ENCODE measurements at regions not wholly inside any gene's neighbourhood (a gene's known extent, or its start where the extent isn't known, plus 50 kb on each side); places are given as distances from the start of the nearest gene placed in this dataset.

GRCh38 chr5:174307031-174307408 lies 261.5 kb downstream of the NSG2 start:
- Histone ChIP-seq H3K9ac (ENCODE audit: low read depth in 1 of 2, low read length in 2 of 2) (no peak overlapping the region), H3K27me3 (ENCODE audit: control insufficient read depth in 4 of 4, insufficient read depth in 4 of 4, low read length in 3 of 4) (peaks cover 0 to 4% (median 0%) of the 10 kb centered on the region in 4 donors), H3K4me1 (ENCODE audit: control insufficient read depth in 4 of 4, insufficient read depth in 4 of 4, low read length in 3 of 4) (peaks cover 0 to 3% (median 0%) of the 10 kb centered on the region in 4 donors), H3K36me3 (ENCODE audit: control insufficient read depth in 4 of 4, insufficient read depth in 3 of 4, low read depth in 1 of 4, low read length in 3 of 4) (no peaks in the 10 kb centered on the region), H3K4me3 (ENCODE audit: low read depth in 1 of 3, low read length in 3 of 3) (no peak overlapping the region), H3K27ac (ENCODE audit: low read depth in 1 of 2, low read length in 2 of 2) (no peak overlapping the region), H3K9me3 (ENCODE audit: control insufficient read depth in 4 of 4, low read length in 3 of 4) (no peaks in the 10 kb centered on the region)
- TF ChIP-seq CTCF (IDR thresholded peaks at IDR 0.05; ENCODE audit: low read depth, low read length, missing input control): no peak
- TF ChIP-seq NR2F2 (IDR thresholded peaks at IDR 0.05): no peak
- no peak for TF ChIP-seq HNF4A (conservative IDR thresholded peaks at IDR 0.05)
- no peak for TF ChIP-seq MAX (IDR thresholded peaks at IDR 0.05)
- TF ChIP-seq EGR1 (IDR thresholded peaks at IDR 0.05; ENCODE audit: low read depth in 2 of 2): no peak
- TF ChIP-seq FOXA2 (IDR thresholded peaks at IDR 0.05): no peak
- TF ChIP-seq RXRA (IDR thresholded peaks at IDR 0.05): no peak
- no peak for TF ChIP-seq ZBTB33 (IDR thresholded peaks at IDR 0.05)
- no peak for TF ChIP-seq FOXA1 (IDR thresholded peaks at IDR 0.05)
- no peak for TF ChIP-seq GABPA (IDR thresholded peaks at IDR 0.05 in 1 of 2, conservative IDR thresholded peaks at IDR 0.05 in 1 of 2)
- TF ChIP-seq SP1 (IDR thresholded peaks at IDR 0.05): no peak
- no peak for TF ChIP-seq JUND (IDR thresholded peaks at IDR 0.05)
- WGBS: 61% methylated on average over 11 of the region's 11 CpGs
- no peak for DNase-seq (ENCODE audit: low spot score)

GRCh38 chr5:174307656-174308271 lies 262.3 kb downstream of the NSG2 start:
- peaks cover 0 to 3% (median 0%) of the 10 kb centered on the region in 4 donors for H3K4me1 ChIP-seq (ENCODE audit: control insufficient read depth in 4 of 4, insufficient read depth in 4 of 4, low read length in 3 of 4)
- peak; percentile 28 for DNase-seq (ENCODE audit: low spot score)
- no peaks in the 10 kb centered on the region for H3K36me3 ChIP-seq (ENCODE audit: control insufficient read depth in 4 of 4, insufficient read depth in 3 of 4, low read depth in 1 of 4, low read length in 3 of 4)
- H3K9me3 ChIP-seq (ENCODE audit: control insufficient read depth in 4 of 4, low read length in 3 of 4): no peaks in the 10 kb centered on the region
- no peak overlapping the region for H3K9ac ChIP-seq (ENCODE audit: low read depth in 1 of 2, low read length in 2 of 2)
- no peak overlapping the region for H3K27ac ChIP-seq (ENCODE audit: low read depth in 1 of 2, low read length in 2 of 2)
- no peak overlapping the region for H3K4me3 ChIP-seq (ENCODE audit: low read depth in 1 of 3, low read length in 3 of 3)
- no peak for TF ChIP-seq FOXA2 (IDR thresholded peaks at IDR 0.05)
- peaks cover 0 to 4% (median 0%) of the 10 kb centered on the region in 4 donors for H3K27me3 ChIP-seq (ENCODE audit: control insufficient read depth in 4 of 4, insufficient read depth in 4 of 4, low read length in 3 of 4)
- WGBS: 76% methylated on average over 12 of the region's 12 CpGs

GRCh38 chr5:174309131-174309795 lies 263.8 kb downstream of the NSG2 start:
- H3K27me3 ChIP-seq (ENCODE audit: control insufficient read depth in 4 of 4, insufficient read depth in 4 of 4, low read length in 3 of 4): peaks cover 0 to 4% (median 0%) of the 10 kb centered on the region in 4 donors
- 84% methylated on average over 14 of the region's 14 CpGs for WGBS
- no peaks in the 10 kb centered on the region for H3K9me3 ChIP-seq (ENCODE audit: control insufficient read depth in 4 of 4, low read length in 3 of 4)
- H3K4me3 ChIP-seq (ENCODE audit: low read depth in 1 of 3, low read length in 3 of 3): no peak overlapping the region
- H3K4me1 ChIP-seq (ENCODE audit: control insufficient read depth in 4 of 4, insufficient read depth in 4 of 4, low read length in 3 of 4): peaks cover 0 to 3% (median 0%) of the 10 kb centered on the region in 4 donors
- no peak overlapping the region for H3K27ac ChIP-seq (ENCODE audit: low read depth in 1 of 2, low read length in 2 of 2)
- H3K36me3 ChIP-seq (ENCODE audit: control insufficient read depth in 4 of 4, insufficient read depth in 3 of 4, low read depth in 1 of 4, low read length in 3 of 4): no peaks in the 10 kb centered on the region
- TF ChIP-seq GABPA (IDR thresholded peaks at IDR 0.05 in 1 of 2, conservative IDR thresholded peaks at IDR 0.05 in 1 of 2) (no peak), TAF1 (conservative IDR thresholded peaks at IDR 0.05) (no peak), NR2F2 (IDR thresholded peaks at IDR 0.05) (no peak), RXRA (IDR thresholded peaks at IDR 0.05) (no peak), MAX (IDR thresholded peaks at IDR 0.05) (no peak), RAD21 (IDR thresholded peaks at IDR 0.05) (no peak), CTCF (IDR thresholded peaks at IDR 0.05; ENCODE audit: low read depth, low read length, missing input control) (no peak)
- DNase-seq (ENCODE audit: low spot score): no peak
- no peak overlapping the region for H3K9ac ChIP-seq (ENCODE audit: low read depth in 1 of 2, low read length in 2 of 2)
